ENCODE measurements at regions not wholly inside any gene's neighbourhood (a gene's known extent, or its start where the extent isn't known, plus 50 kb on each side); places are given as distances from the start of the nearest gene placed in this dataset.

GRCh38 chr5:65087154-65087553 is 318.4 kb downstream of the CWC27 start:
- no peak for TF ChIP-seq ZNF341 (tag by site-specific recombination; IDR thresholded peaks at IDR 0.05; ENCODE audit: low read depth)
- TF ChIP-seq ZBTB48 (tag by site-specific recombination; IDR thresholded peaks at IDR 0.05) = no peak
- TF ChIP-seq ZNF280D (tag by site-specific recombination; IDR thresholded peaks at IDR 0.05) = no peak
- TF ChIP-seq, protein P1, sequence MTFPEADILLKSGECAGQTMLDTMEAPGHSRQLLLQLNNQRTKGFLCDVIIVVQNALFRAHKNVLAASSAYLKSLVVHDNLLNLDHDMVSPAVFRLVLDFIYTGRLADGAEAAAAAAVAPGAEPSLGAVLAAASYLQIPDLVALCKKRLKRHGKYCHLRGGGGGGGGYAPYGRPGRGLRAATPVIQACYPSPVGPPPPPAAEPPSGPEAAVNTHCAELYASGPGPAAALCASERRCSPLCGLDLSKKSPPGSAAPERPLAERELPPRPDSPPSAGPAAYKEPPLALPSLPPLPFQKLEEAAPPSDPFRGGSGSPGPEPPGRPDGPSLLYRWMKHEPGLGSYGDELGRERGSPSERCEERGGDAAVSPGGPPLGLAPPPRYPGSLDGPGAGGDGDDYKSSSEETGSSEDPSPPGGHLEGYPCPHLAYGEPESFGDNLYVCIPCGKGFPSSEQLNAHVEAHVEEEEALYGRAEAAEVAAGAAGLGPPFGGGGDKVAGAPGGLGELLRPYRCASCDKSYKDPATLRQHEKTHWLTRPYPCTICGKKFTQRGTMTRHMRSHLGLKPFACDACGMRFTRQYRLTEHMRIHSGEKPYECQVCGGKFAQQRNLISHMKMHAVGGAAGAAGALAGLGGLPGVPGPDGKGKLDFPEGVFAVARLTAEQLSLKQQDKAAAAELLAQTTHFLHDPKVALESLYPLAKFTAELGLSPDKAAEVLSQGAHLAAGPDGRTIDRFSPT (tag by site-specific recombination; IDR thresholded peaks at IDR 0.05) = no peak
- TF ChIP-seq ZFP69B (tag by site-specific recombination; IDR thresholded peaks at IDR 0.05) = no peak
- no peak for TF ChIP-seq SCRT2 (tag by site-specific recombination; IDR thresholded peaks at IDR 0.05)
- no peak for TF ChIP-seq SALL2 (tag by site-specific recombination; IDR thresholded peaks at IDR 0.05; ENCODE audit: borderline replicate concordance)
- TF ChIP-seq ZNF175 (tag by site-specific recombination; IDR thresholded peaks at IDR 0.05) = no peak
- TF ChIP-seq ZFP37 (tag by site-specific recombination; IDR thresholded peaks at IDR 0.05) = no peak
- H3K4me3 ChIP-seq (ENCODE audit: low read depth, low read length) = no peak overlapping the region
- no peaks in the 10 kb centered on the region for H3K36me3 ChIP-seq (ENCODE audit: control insufficient read depth in 2 of 2, insufficient read depth in 1 of 2, low read length in 2 of 2)
- no peaks in the 10 kb centered on the region for H3K9me3 ChIP-seq (ENCODE audit: control insufficient read depth, insufficient read depth, low read depth, low read length)
- POLR2A ChIA-PET = no interaction called here
- CTCF ChIA-PET = interaction anchor here (1.3 kb wide), 1 partner anchor 9 kb away, joined by 3 read pairs; no protein-coding TSS in a partner anchor
- H3K27ac ChIP-seq (ENCODE audit: extremely low read depth, low read depth, low read length) = no peak overlapping the region
- H3K4me1 ChIP-seq (ENCODE audit: control insufficient read depth, insufficient read depth, low read length) = no peaks in the 10 kb centered on the region

GRCh38 chr5:65094279-65094678 is 325.5 kb downstream of the CWC27 start:
- Histone ChIP-seq H3K36me3 (ENCODE audit: control insufficient read depth in 2 of 2, insufficient read depth in 1 of 2, low read length in 2 of 2) (no peaks in the 10 kb centered on the region), H3K4me3 (ENCODE audit: low read depth, low read length) (no peak overlapping the region), H3K27ac (ENCODE audit: extremely low read depth, low read depth, low read length) (no peak overlapping the region), H3K4me1 (ENCODE audit: control insufficient read depth, insufficient read depth, low read length) (no peaks in the 10 kb centered on the region), H3K9me3 (ENCODE audit: control insufficient read depth, insufficient read depth, low read depth, low read length) (no peaks in the 10 kb centered on the region)
- CTCF ChIA-PET = interaction anchor here (0.7 to 1.1 kb wide), 2 partner anchors 8 to 9 kb away, joined by 3 to 4 read pairs; no protein-coding TSS in a partner anchor
- TF ChIP-seq FEZF1 (tag by site-specific recombination; IDR thresholded peaks at IDR 0.05) (no peak), ZNF211 (tag by site-specific recombination; IDR thresholded peaks at IDR 0.05; ENCODE audit: low read depth) (no peak), RBAK (tag by site-specific recombination; IDR thresholded peaks at IDR 0.05) (no peak), ZNF48 (tag by site-specific recombination; IDR thresholded peaks at IDR 0.05) (no peak), ZNF202 (tag by site-specific recombination; IDR thresholded peaks at IDR 0.05; ENCODE audit: borderline replicate concordance) (no peak), REPIN1 (tag by site-specific recombination; IDR thresholded peaks at IDR 0.05; ENCODE audit: low read depth) (no peak), ZNF155 (tag by site-specific recombination; IDR thresholded peaks at IDR 0.05) (no peak), KLF7 (tag by site-specific recombination; IDR thresholded peaks at IDR 0.05; ENCODE audit: borderline replicate concordance) (no peak), YY2 (tag by site-specific recombination; IDR thresholded peaks at IDR 0.05) (no peak), ZNF624 (tag by site-specific recombination; IDR thresholded peaks at IDR 0.05) (no peak), ZNF792 (tag by site-specific recombination; IDR thresholded peaks at IDR 0.05) (no peak), BCL11A (tag by site-specific recombination; IDR thresholded peaks at IDR 0.05; ENCODE audit: low read depth) (no peak), KLF16 (tag by site-specific recombination; IDR thresholded peaks at IDR 0.05) (no peak), ZNF248 (tag by site-specific recombination; IDR thresholded peaks at IDR 0.05) (no peak), ZNF639 (tag by site-specific recombination; IDR thresholded peaks at IDR 0.05) (no peak), KLF1 (tag by site-specific recombination; IDR thresholded peaks at IDR 0.05) (no peak)
- TF ChIP-seq, protein P2, sequence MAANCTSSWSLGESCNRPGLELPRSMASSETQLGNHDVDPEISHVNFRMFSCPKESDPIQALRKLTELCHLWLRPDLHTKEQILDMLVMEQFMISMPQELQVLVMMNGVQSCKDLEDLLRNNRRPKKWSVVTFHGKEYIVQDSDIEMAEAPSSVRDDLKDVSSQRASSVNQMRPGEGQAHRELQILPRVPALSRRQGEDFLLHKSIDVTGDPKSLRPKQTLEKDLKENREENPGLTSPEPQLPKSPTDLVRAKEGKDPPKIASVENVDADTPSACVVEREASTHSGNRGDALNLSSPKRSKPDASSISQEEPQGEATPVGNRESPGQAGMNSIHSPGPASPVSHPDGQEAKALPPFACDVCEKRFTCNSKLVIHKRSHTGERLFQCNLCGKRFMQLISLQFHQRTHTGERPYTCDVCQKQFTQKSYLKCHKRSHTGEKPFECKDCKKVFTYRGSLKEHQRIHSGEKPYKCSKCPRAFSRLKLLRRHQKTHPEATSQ (tag by site-specific recombination; IDR thresholded peaks at IDR 0.05) = no peak
- POLR2A ChIA-PET = no interaction called here
